GM23338 (cell line): ENCODE measurements at regions not wholly inside any gene's neighbourhood (a gene's known extent, or its start where the extent isn't known, plus 50 kb on each side); places are given as distances from the start of the nearest gene placed in this dataset.

ENCODE experiments used
- ATAC-seq: fragments of 200-7000 bp; cut with Tn5 transposase; 3 replicates; pipeline ENCODE4 v1.9.1; 2020
- DNase-seq: peaks from one replicate; pipeline ENCODE4 v3.0.0-alpha.2; 2015; ENCODE audit warnings: low spot score
- H2AFZ ChIP-seq: fragments of 200-600 bp; sonication (generic); 2 replicates; pipeline ENCODE4 v1.8.0; 2016; ENCODE audit warnings: antibody characterized with exemption, mild to moderate bottlenecking, moderate library complexity
- H3F3A ChIP-seq: fragments of 200-600 bp; sonication (generic); replicated peaks from 2 replicates; pipeline ENCODE4 v1.8.0; 2017; ENCODE audit warnings: antibody characterized with exemption, mixed run types, low read depth
- H3K27ac ChIP-seq: fragments of 200-600 bp; sonication (generic); 2 replicates; pipeline ENCODE4 v1.6.1; 2016; ENCODE audit warnings: low read depth
- H3K27me3 ChIP-seq: fragments of 200-600 bp; sonication (generic); 2 replicates; pipeline ENCODE4 v1.8.0; 2016; ENCODE audit warnings: mild to moderate bottlenecking, mixed run types, moderate library complexity; ENCODE audit not compliant: insufficient read depth
- H3K36me3 ChIP-seq: fragments of 200-600 bp; sonication (generic); 2 replicates; pipeline ENCODE4 v1.8.0; 2016; ENCODE audit warnings: mild to moderate bottlenecking; ENCODE audit not compliant: insufficient read depth
- H3K4me1 ChIP-seq: fragments of 200-600 bp; sonication (generic); 2 replicates; pipeline ENCODE4 v1.8.0; 2016; ENCODE audit warnings: mild to moderate bottlenecking, moderate library complexity; ENCODE audit not compliant: insufficient read depth
- H3K4me2 ChIP-seq: fragments of 200-600 bp; sonication (generic); 2 replicates; pipeline ENCODE4 v1.7.1; 2017; ENCODE audit warnings: mixed run types
- H3K4me3 ChIP-seq: fragments of 200-600 bp; sonication (generic); 2 replicates; pipeline ENCODE4 v1.6.1; 2016; ENCODE audit warnings: mixed run types
- H3K79me2 ChIP-seq: fragments of 200-600 bp; sonication (generic); replicated peaks from 2 replicates; pipeline ENCODE4 v1.8.0; 2017; ENCODE audit warnings: mild to moderate bottlenecking; ENCODE audit not compliant: insufficient read depth
- H3K9me2 ChIP-seq: fragments of 200-600 bp; sonication (generic); 2 replicates; pipeline ENCODE4 v1.8.0; 2017; ENCODE audit not compliant: insufficient read depth
- H4K20me1 ChIP-seq: fragments of 200-600 bp; sonication (generic); replicated peaks from 2 replicates; pipeline ENCODE4 v1.8.0; 2017; ENCODE audit warnings: mild to moderate bottlenecking; ENCODE audit not compliant: insufficient read depth
- H3K27ac Mint-ChIP-seq: 2 replicates; pipeline ENCODE4 v1.8.0; 2020; ENCODE audit warnings: inconsistent platforms, mild to moderate bottlenecking, moderate library complexity, mixed read lengths
- H3K27me3 Mint-ChIP-seq: 3 replicates; pipeline ENCODE4 v1.8.0; 2022; ENCODE audit warnings: low read depth, mild to moderate bottlenecking, moderate library complexity, mixed read lengths, inconsistent platforms; ENCODE audit not compliant: insufficient read depth, poor library complexity
- H3K36me3 Mint-ChIP-seq: 3 replicates; pipeline ENCODE4 v1.8.0; 2021; ENCODE audit warnings: low read depth, mild to moderate bottlenecking, inconsistent platforms, moderate library complexity, mixed read lengths
- H3K4me1 Mint-ChIP-seq: 3 replicates; pipeline ENCODE4 v1.8.0; 2020; ENCODE audit warnings: mild to moderate bottlenecking, inconsistent platforms, mixed read lengths
- H3K4me3 Mint-ChIP-seq: 3 replicates; pipeline ENCODE4 v1.8.0; 2021; ENCODE audit warnings: moderate library complexity, mild to moderate bottlenecking, inconsistent platforms, mixed read lengths
- H3K9me3 Mint-ChIP-seq: 3 replicates; pipeline ENCODE4 v1.8.0; 2020; ENCODE audit warnings: moderate library complexity, mild to moderate bottlenecking, inconsistent platforms, mixed read lengths
- CREB1 ChIP-seq: fragments of 250-450 bp; sonication (Bioruptor Pico); IDR thresholded peaks from 2 replicates; pipeline ENCODE4 v1.5.0; 2020; ENCODE audit warnings: low read depth, mild to moderate bottlenecking, moderate library complexity
- EZH2phosphoT487 ChIP-seq: fragments of 200-600 bp; sonication (generic); IDR thresholded peaks from one replicate; pipeline ENCODE4 v1.8.1; 2018; ENCODE audit warnings: antibody characterized with exemption; ENCODE audit not compliant: unreplicated experiment
- JUNB ChIP-seq: IDR thresholded peaks from one replicate; pipeline ENCODE4 v1.6.1; 2016; ENCODE audit warnings: antibody characterized with exemption; ENCODE audit not compliant: unreplicated experiment
- POLR2AphosphoS5 ChIP-seq: IDR thresholded peaks from 2 replicates; pipeline ENCODE4 v1.6.1; 2016; ENCODE audit warnings: antibody characterized with exemption, low read depth
- ZNF331 ChIP-seq: fragments of 250-450 bp; sonication (Bioruptor Pico); IDR thresholded peaks from 2 replicates; pipeline ENCODE4 v1.5.0; 2020; ENCODE audit warnings: low read depth, mild to moderate bottlenecking, moderate library complexity
- TF ChIP-seq, protein P1 (sequence below): IDR thresholded peaks from 2 replicates; pipeline ENCODE4 v1.6.1; 2016; ENCODE audit warnings: antibody characterized with exemption
- TF ChIP-seq, protein P2 (sequence below), 2 experiments: fragments of 200-600 bp in 1 of 2; sonication (generic) in 1 of 2; conservative IDR thresholded peaks; 2 replicates each; pipeline versions ENCODE4 v1.5.1 to v1.6.1; 2016 to 2017; ENCODE audit warnings: antibody characterized with exemption in 2 of 2, low read depth in 2 of 2, mild to moderate bottlenecking in 2 of 2, moderate library complexity in 1 of 2
- TF ChIP-seq, protein P3 (sequence below): IDR thresholded peaks from one replicate; pipeline ENCODE4 v1.6.1; 2018; ENCODE audit warnings: antibody characterized with exemption; ENCODE audit not compliant: unreplicated experiment

DNA sequence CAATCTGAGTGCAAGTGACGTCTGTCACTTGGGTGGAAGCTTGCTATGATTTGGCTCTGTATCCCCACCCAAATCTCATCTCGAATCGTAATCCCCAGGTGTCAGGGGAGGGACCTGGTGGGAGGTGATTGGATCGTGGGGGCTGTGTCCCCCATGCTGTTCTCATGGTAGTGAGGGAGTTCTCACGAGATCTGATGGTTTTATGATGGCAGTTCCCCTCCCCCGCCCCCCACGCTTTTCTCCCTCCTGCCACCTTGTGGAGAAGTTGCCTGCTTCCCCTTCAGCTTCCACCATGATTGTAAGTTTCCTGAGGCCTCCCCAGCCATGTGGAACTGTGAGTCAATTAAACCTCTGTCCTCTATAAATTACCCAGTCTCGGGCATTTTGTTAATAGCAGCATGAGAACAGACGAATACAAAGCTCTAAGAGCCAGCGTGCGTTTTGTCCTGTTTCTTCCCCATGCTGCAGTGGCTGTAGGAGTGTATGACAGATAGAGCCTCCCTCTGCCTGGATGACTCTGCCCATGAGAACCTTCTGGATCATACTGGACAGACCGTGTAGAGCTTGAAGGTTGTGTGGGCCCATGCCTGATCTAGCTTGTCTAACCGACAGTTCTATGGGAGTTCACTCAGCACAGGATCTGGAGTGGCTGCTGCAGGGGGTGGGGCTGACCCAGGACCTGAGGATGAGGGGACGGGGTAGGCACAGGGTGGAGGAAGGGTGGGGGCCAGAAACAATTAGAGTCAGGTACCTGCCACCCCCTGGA lies 139.7 kb upstream of the ERRFI1 start:
- no peaks in the 10 kb centered on the region for H4K20me1 ChIP-seq
- no peaks in the 10 kb centered on the region for H3K27me3 ChIP-seq
- no peaks in the 10 kb centered on the region; the same call in 2 of the 3 replicates for H3K9me3 Mint-ChIP-seq
- no peak overlapping the region for H3K4me3 ChIP-seq
- H3F3A ChIP-seq = peaks cover 8% of the 10 kb centered on the region
- H3K36me3 ChIP-seq = no peaks in the 10 kb centered on the region
- peak overlapping the region; percentile 30 for H3K4me2 ChIP-seq
- peaks cover 21% of the 10 kb centered on the region for H3K27me3 Mint-ChIP-seq
- H3K79me2 ChIP-seq = no peaks in the 10 kb centered on the region
- peak overlapping the region; percentile 93 for H3K27ac Mint-ChIP-seq
- peak; percentile 20 for ATAC-seq
- H3K4me1 Mint-ChIP-seq = peaks cover 38% of the 10 kb centered on the region
- no peak overlapping the region for H3K4me3 Mint-ChIP-seq
- peak; percentile 66 for DNase-seq
- H3K4me1 ChIP-seq = peaks cover 29% of the 10 kb centered on the region
- TF ChIP-seq CREB1 (CRISPR knock-in tag) (no peak), JUNB (no peak), EZH2phosphoT487 (no peak), ZNF331 (CRISPR knock-in tag) (no peak), POLR2AphosphoS5 (no peak)
- TF ChIP-seq, protein P1, sequence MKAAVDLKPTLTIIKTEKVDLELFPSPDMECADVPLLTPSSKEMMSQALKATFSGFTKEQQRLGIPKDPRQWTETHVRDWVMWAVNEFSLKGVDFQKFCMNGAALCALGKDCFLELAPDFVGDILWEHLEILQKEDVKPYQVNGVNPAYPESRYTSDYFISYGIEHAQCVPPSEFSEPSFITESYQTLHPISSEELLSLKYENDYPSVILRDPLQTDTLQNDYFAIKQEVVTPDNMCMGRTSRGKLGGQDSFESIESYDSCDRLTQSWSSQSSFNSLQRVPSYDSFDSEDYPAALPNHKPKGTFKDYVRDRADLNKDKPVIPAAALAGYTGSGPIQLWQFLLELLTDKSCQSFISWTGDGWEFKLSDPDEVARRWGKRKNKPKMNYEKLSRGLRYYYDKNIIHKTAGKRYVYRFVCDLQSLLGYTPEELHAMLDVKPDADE = no peak
- TF ChIP-seq, protein P2, sequence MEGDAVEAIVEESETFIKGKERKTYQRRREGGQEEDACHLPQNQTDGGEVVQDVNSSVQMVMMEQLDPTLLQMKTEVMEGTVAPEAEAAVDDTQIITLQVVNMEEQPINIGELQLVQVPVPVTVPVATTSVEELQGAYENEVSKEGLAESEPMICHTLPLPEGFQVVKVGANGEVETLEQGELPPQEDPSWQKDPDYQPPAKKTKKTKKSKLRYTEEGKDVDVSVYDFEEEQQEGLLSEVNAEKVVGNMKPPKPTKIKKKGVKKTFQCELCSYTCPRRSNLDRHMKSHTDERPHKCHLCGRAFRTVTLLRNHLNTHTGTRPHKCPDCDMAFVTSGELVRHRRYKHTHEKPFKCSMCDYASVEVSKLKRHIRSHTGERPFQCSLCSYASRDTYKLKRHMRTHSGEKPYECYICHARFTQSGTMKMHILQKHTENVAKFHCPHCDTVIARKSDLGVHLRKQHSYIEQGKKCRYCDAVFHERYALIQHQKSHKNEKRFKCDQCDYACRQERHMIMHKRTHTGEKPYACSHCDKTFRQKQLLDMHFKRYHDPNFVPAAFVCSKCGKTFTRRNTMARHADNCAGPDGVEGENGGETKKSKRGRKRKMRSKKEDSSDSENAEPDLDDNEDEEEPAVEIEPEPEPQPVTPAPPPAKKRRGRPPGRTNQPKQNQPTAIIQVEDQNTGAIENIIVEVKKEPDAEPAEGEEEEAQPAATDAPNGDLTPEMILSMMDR (conservative IDR thresholded peaks at IDR 0.05; ENCODE audit: low read depth in 2 of 2) = peak; percentile 56 to 73
- TF ChIP-seq, protein P3, sequence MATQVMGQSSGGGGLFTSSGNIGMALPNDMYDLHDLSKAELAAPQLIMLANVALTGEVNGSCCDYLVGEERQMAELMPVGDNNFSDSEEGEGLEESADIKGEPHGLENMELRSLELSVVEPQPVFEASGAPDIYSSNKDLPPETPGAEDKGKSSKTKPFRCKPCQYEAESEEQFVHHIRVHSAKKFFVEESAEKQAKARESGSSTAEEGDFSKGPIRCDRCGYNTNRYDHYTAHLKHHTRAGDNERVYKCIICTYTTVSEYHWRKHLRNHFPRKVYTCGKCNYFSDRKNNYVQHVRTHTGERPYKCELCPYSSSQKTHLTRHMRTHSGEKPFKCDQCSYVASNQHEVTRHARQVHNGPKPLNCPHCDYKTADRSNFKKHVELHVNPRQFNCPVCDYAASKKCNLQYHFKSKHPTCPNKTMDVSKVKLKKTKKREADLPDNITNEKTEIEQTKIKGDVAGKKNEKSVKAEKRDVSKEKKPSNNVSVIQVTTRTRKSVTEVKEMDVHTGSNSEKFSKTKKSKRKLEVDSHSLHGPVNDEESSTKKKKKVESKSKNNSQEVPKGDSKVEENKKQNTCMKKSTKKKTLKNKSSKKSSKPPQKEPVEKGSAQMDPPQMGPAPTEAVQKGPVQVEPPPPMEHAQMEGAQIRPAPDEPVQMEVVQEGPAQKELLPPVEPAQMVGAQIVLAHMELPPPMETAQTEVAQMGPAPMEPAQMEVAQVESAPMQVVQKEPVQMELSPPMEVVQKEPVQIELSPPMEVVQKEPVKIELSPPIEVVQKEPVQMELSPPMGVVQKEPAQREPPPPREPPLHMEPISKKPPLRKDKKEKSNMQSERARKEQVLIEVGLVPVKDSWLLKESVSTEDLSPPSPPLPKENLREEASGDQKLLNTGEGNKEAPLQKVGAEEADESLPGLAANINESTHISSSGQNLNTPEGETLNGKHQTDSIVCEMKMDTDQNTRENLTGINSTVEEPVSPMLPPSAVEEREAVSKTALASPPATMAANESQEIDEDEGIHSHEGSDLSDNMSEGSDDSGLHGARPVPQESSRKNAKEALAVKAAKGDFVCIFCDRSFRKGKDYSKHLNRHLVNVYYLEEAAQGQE = no peak
- peaks cover 8% of the 10 kb centered on the region; the same call in 1 of the 2 replicates for H3K9me2 ChIP-seq
- H3K27ac ChIP-seq = peak overlapping the region; percentile 95
- peaks cover 3% of the 10 kb centered on the region for H3K36me3 Mint-ChIP-seq
- H2AFZ ChIP-seq = peak overlapping the region; percentile 72
